GM23338 (cell line): ENCODE measurements at regions not wholly inside any gene's neighbourhood (a gene's known extent, or its start where the extent isn't known, plus 50 kb on each side); places are given as distances from the start of the nearest gene placed in this dataset.

Source experiments
- ATAC-seq: fragments of 200-7000 bp; cut with Tn5 transposase; 3 replicates; pipeline ENCODE4 v1.9.1; 2020
- DNase-seq: peaks from one replicate; pipeline ENCODE4 v3.0.0-alpha.2; 2015; ENCODE audit warnings: low spot score
- H2AFZ ChIP-seq: fragments of 200-600 bp; sonication (generic); 2 replicates; pipeline ENCODE4 v1.8.0; 2016; ENCODE audit warnings: antibody characterized with exemption, mild to moderate bottlenecking, moderate library complexity
- H3F3A ChIP-seq: fragments of 200-600 bp; sonication (generic); replicated peaks from 2 replicates; pipeline ENCODE4 v1.8.0; 2017; ENCODE audit warnings: antibody characterized with exemption, mixed run types, low read depth
- H3K27ac ChIP-seq: fragments of 200-600 bp; sonication (generic); 2 replicates; pipeline ENCODE4 v1.6.1; 2016; ENCODE audit warnings: low read depth
- H3K27me3 ChIP-seq: fragments of 200-600 bp; sonication (generic); 2 replicates; pipeline ENCODE4 v1.8.0; 2016; ENCODE audit warnings: mild to moderate bottlenecking, mixed run types, moderate library complexity; ENCODE audit not compliant: insufficient read depth
- H3K36me3 ChIP-seq: fragments of 200-600 bp; sonication (generic); 2 replicates; pipeline ENCODE4 v1.8.0; 2016; ENCODE audit warnings: mild to moderate bottlenecking; ENCODE audit not compliant: insufficient read depth
- H3K4me1 ChIP-seq: fragments of 200-600 bp; sonication (generic); 2 replicates; pipeline ENCODE4 v1.8.0; 2016; ENCODE audit warnings: mild to moderate bottlenecking, moderate library complexity; ENCODE audit not compliant: insufficient read depth
- H3K4me2 ChIP-seq: fragments of 200-600 bp; sonication (generic); 2 replicates; pipeline ENCODE4 v1.7.1; 2017; ENCODE audit warnings: mixed run types
- H3K4me3 ChIP-seq: fragments of 200-600 bp; sonication (generic); 2 replicates; pipeline ENCODE4 v1.6.1; 2016; ENCODE audit warnings: mixed run types
- H3K79me2 ChIP-seq: fragments of 200-600 bp; sonication (generic); replicated peaks from 2 replicates; pipeline ENCODE4 v1.8.0; 2017; ENCODE audit warnings: mild to moderate bottlenecking; ENCODE audit not compliant: insufficient read depth
- H3K9me2 ChIP-seq: fragments of 200-600 bp; sonication (generic); 2 replicates; pipeline ENCODE4 v1.8.0; 2017; ENCODE audit not compliant: insufficient read depth
- H4K20me1 ChIP-seq: fragments of 200-600 bp; sonication (generic); replicated peaks from 2 replicates; pipeline ENCODE4 v1.8.0; 2017; ENCODE audit warnings: mild to moderate bottlenecking; ENCODE audit not compliant: insufficient read depth
- H3K27ac Mint-ChIP-seq: 2 replicates; pipeline ENCODE4 v1.8.0; 2020; ENCODE audit warnings: inconsistent platforms, mild to moderate bottlenecking, moderate library complexity, mixed read lengths
- H3K27me3 Mint-ChIP-seq: 3 replicates; pipeline ENCODE4 v1.8.0; 2022; ENCODE audit warnings: low read depth, mild to moderate bottlenecking, moderate library complexity, mixed read lengths, inconsistent platforms; ENCODE audit not compliant: insufficient read depth, poor library complexity
- H3K36me3 Mint-ChIP-seq: 3 replicates; pipeline ENCODE4 v1.8.0; 2021; ENCODE audit warnings: low read depth, mild to moderate bottlenecking, inconsistent platforms, moderate library complexity, mixed read lengths
- H3K4me1 Mint-ChIP-seq: 3 replicates; pipeline ENCODE4 v1.8.0; 2020; ENCODE audit warnings: mild to moderate bottlenecking, inconsistent platforms, mixed read lengths
- H3K4me3 Mint-ChIP-seq: 3 replicates; pipeline ENCODE4 v1.8.0; 2021; ENCODE audit warnings: moderate library complexity, mild to moderate bottlenecking, inconsistent platforms, mixed read lengths
- H3K9me3 Mint-ChIP-seq: 3 replicates; pipeline ENCODE4 v1.8.0; 2020; ENCODE audit warnings: moderate library complexity, mild to moderate bottlenecking, inconsistent platforms, mixed read lengths
- CREB1 ChIP-seq: fragments of 250-450 bp; sonication (Bioruptor Pico); IDR thresholded peaks from 2 replicates; pipeline ENCODE4 v1.5.0; 2020; ENCODE audit warnings: low read depth, mild to moderate bottlenecking, moderate library complexity
- EZH2 ChIP-seq: fragments of 200-600 bp; sonication (generic); IDR thresholded peaks from one replicate; pipeline ENCODE4 v1.8.0; 2017; ENCODE audit warnings: antibody characterized with exemption, mild to moderate bottlenecking, low read depth; ENCODE audit not compliant: unreplicated experiment
- JUNB ChIP-seq: IDR thresholded peaks from one replicate; pipeline ENCODE4 v1.6.1; 2016; ENCODE audit warnings: antibody characterized with exemption; ENCODE audit not compliant: unreplicated experiment
- NANOG ChIP-seq: IDR thresholded peaks from 2 replicates; pipeline ENCODE4 v1.6.1; 2016; ENCODE audit warnings: antibody characterized with exemption, borderline replicate concordance
- POLR2AphosphoS5 ChIP-seq: IDR thresholded peaks from 2 replicates; pipeline ENCODE4 v1.6.1; 2016; ENCODE audit warnings: antibody characterized with exemption, low read depth
- ZNF114 ChIP-seq: fragments of 250-450 bp; sonication (Bioruptor Pico); IDR thresholded peaks from 2 replicates; pipeline ENCODE4 v1.5.0; 2020; ENCODE audit warnings: mild to moderate bottlenecking, moderate library complexity
- ZNF331 ChIP-seq: fragments of 250-450 bp; sonication (Bioruptor Pico); IDR thresholded peaks from 2 replicates; pipeline ENCODE4 v1.5.0; 2020; ENCODE audit warnings: low read depth, mild to moderate bottlenecking, moderate library complexity
- TF ChIP-seq, protein P1 (sequence below), 2 experiments: fragments of 200-600 bp in 1 of 2; sonication (generic) in 1 of 2; conservative IDR thresholded peaks; 2 replicates each; pipeline versions ENCODE4 v1.5.1 to v1.6.1; 2016 to 2017; ENCODE audit warnings: antibody characterized with exemption in 2 of 2, low read depth in 2 of 2, mild to moderate bottlenecking in 2 of 2, moderate library complexity in 1 of 2
- TF ChIP-seq, protein P2 (sequence below): IDR thresholded peaks from 2 replicates; pipeline ENCODE4 v1.6.1; 2016; ENCODE audit warnings: antibody characterized with exemption
- TF ChIP-seq, protein P3 (sequence below): IDR thresholded peaks from one replicate; pipeline ENCODE4 v1.6.1; 2018; ENCODE audit warnings: antibody characterized with exemption; ENCODE audit not compliant: unreplicated experiment

DNA sequence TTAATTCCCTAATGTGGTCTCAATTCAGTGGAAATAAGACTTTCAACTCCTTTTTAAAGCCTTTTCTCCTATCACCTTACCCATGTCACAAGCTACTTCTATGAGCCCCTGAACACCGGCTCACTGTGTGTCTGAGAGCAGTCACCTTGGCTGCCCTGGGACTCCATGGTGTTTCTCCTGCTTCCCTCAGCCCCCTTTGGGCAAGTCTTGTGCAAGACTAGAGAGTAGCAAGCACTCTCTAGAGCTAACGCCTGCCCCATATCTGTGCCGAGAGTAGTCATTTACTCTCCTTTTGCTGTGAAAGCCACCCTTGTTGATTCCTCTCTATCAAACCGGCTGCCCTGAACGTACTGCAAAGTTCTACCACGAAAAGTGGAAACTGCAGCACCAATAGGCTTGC lies 77.9 kb upstream of the DAB2 start:
- no peak overlapping the region for H3K4me3 ChIP-seq
- H3K4me2 ChIP-seq = no peak overlapping the region
- H3K36me3 ChIP-seq = no peaks in the 10 kb centered on the region
- Mint-ChIP-seq H3K27ac (no peak overlapping the region), H3K27me3 (no peaks in the 10 kb centered on the region), H3K4me3 (no peak overlapping the region), H3K36me3 (no peaks in the 10 kb centered on the region), H3K9me3 (no peaks in the 10 kb centered on the region), H3K4me1 (peaks cover 2% of the 10 kb centered on the region; the same call in 1 of the 3 replicates)
- no peaks in the 10 kb centered on the region for H4K20me1 ChIP-seq
- H3K4me1 ChIP-seq = no peaks in the 10 kb centered on the region
- H3K79me2 ChIP-seq = no peaks in the 10 kb centered on the region
- H3F3A ChIP-seq = no peaks in the 10 kb centered on the region
- peak overlapping the region; percentile 28; the same call in 1 of the 2 replicates for H2AFZ ChIP-seq
- DNase-seq (no peak), ATAC-seq (no peak)
- no peak for TF ChIP-seq NANOG
- TF ChIP-seq EZH2 = no peak
- TF ChIP-seq, protein P1, sequence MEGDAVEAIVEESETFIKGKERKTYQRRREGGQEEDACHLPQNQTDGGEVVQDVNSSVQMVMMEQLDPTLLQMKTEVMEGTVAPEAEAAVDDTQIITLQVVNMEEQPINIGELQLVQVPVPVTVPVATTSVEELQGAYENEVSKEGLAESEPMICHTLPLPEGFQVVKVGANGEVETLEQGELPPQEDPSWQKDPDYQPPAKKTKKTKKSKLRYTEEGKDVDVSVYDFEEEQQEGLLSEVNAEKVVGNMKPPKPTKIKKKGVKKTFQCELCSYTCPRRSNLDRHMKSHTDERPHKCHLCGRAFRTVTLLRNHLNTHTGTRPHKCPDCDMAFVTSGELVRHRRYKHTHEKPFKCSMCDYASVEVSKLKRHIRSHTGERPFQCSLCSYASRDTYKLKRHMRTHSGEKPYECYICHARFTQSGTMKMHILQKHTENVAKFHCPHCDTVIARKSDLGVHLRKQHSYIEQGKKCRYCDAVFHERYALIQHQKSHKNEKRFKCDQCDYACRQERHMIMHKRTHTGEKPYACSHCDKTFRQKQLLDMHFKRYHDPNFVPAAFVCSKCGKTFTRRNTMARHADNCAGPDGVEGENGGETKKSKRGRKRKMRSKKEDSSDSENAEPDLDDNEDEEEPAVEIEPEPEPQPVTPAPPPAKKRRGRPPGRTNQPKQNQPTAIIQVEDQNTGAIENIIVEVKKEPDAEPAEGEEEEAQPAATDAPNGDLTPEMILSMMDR (conservative IDR thresholded peaks at IDR 0.05; ENCODE audit: low read depth in 2 of 2) = no peak
- TF ChIP-seq JUNB = no peak
- TF ChIP-seq, protein P2, sequence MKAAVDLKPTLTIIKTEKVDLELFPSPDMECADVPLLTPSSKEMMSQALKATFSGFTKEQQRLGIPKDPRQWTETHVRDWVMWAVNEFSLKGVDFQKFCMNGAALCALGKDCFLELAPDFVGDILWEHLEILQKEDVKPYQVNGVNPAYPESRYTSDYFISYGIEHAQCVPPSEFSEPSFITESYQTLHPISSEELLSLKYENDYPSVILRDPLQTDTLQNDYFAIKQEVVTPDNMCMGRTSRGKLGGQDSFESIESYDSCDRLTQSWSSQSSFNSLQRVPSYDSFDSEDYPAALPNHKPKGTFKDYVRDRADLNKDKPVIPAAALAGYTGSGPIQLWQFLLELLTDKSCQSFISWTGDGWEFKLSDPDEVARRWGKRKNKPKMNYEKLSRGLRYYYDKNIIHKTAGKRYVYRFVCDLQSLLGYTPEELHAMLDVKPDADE = no peak
- TF ChIP-seq POLR2AphosphoS5 = no peak
- no peak for TF ChIP-seq ZNF331
- TF ChIP-seq, protein P3, sequence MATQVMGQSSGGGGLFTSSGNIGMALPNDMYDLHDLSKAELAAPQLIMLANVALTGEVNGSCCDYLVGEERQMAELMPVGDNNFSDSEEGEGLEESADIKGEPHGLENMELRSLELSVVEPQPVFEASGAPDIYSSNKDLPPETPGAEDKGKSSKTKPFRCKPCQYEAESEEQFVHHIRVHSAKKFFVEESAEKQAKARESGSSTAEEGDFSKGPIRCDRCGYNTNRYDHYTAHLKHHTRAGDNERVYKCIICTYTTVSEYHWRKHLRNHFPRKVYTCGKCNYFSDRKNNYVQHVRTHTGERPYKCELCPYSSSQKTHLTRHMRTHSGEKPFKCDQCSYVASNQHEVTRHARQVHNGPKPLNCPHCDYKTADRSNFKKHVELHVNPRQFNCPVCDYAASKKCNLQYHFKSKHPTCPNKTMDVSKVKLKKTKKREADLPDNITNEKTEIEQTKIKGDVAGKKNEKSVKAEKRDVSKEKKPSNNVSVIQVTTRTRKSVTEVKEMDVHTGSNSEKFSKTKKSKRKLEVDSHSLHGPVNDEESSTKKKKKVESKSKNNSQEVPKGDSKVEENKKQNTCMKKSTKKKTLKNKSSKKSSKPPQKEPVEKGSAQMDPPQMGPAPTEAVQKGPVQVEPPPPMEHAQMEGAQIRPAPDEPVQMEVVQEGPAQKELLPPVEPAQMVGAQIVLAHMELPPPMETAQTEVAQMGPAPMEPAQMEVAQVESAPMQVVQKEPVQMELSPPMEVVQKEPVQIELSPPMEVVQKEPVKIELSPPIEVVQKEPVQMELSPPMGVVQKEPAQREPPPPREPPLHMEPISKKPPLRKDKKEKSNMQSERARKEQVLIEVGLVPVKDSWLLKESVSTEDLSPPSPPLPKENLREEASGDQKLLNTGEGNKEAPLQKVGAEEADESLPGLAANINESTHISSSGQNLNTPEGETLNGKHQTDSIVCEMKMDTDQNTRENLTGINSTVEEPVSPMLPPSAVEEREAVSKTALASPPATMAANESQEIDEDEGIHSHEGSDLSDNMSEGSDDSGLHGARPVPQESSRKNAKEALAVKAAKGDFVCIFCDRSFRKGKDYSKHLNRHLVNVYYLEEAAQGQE = no peak
- H3K27ac ChIP-seq = no peak overlapping the region
- peaks cover 11% of the 10 kb centered on the region; the same call in 1 of the 2 replicates for H3K9me2 ChIP-seq
- no peaks in the 10 kb centered on the region for H3K27me3 ChIP-seq

DNA sequence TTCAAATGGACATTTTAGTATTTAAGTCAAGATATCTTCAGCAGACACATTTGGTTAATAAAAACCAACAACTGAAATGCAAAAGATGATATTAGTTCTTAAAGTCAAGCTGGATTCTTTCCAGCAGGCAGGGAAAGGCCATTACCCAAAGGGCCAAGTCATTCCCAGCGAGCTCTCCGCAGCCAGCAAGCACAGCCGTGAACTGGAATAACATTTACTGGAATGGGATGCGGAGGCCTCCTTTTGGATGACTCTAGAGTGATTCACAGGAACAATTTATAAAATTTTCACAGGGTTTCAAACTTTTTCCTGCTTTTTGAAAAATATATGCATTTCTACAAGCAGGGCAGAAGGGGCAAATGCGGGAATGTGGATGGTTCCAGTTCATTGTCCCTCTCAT lies 76.6 kb upstream of the DAB2 start:
- ATAC-seq (no peak), DNase-seq (no peak)
- Histone ChIP-seq H2AFZ (no peak overlapping the region), H3K9me2 (peaks cover 3% of the 10 kb centered on the region; the same call in 1 of the 2 replicates), H3K4me2 (no peak overlapping the region), H3K79me2 (no peaks in the 10 kb centered on the region), H3K36me3 (no peaks in the 10 kb centered on the region), H3K27me3 (no peaks in the 10 kb centered on the region), H3K4me1 (no peaks in the 10 kb centered on the region), H4K20me1 (no peaks in the 10 kb centered on the region), H3F3A (no peaks in the 10 kb centered on the region), H3K4me3 (no peak overlapping the region), H3K27ac (no peak overlapping the region)
- Mint-ChIP-seq H3K4me1 (peaks cover 2% of the 10 kb centered on the region; the same call in 1 of the 3 replicates), H3K36me3 (no peaks in the 10 kb centered on the region), H3K9me3 (no peaks in the 10 kb centered on the region), H3K4me3 (no peak overlapping the region), H3K27ac (no peak overlapping the region), H3K27me3 (no peaks in the 10 kb centered on the region)
- no peak for TF ChIP-seq NANOG
- no peak for TF ChIP-seq ZNF331
- TF ChIP-seq CREB1 (CRISPR knock-in tag) = no peak
- TF ChIP-seq, protein P1 (conservative IDR thresholded peaks at IDR 0.05; ENCODE audit: low read depth in 2 of 2) = no peak
- TF ChIP-seq, protein P2 = no peak
- TF ChIP-seq JUNB = no peak
- no peak for TF ChIP-seq ZNF114
